OCI-LY7 (cell line): ENCODE measurements at regions not wholly inside any gene's neighbourhood (a gene's known extent, or its start where the extent isn't known, plus 50 kb on each side); places are given as distances from the start of the nearest gene placed in this dataset.

Source experiments
- CTCF ChIP-seq: fragments of 200-600 bp; sonication (generic); conservative IDR thresholded peaks from 2 replicates; pipeline ENCODE4 v1.5.1; 2014; ENCODE audit warnings: mild to moderate bottlenecking, antibody characterized with exemption, low read length, moderate library complexity, mixed read lengths
- EZH2phosphoT487 ChIP-seq: fragments of 200-600 bp; sonication (generic); IDR thresholded peaks from 2 replicates; pipeline ENCODE4 v1.6.1; 2018; ENCODE audit warnings: low read depth, borderline replicate concordance, mild to moderate bottlenecking, mixed run types, antibody characterized with exemption, low read length, moderate library complexity, mixed read lengths

- TF ChIP-seq CTCF: no peak
- TF ChIP-seq EZH2phosphoT487: no peak
These were observed 158.8 kb downstream of the TMTC3 start for GRCh38 chr12:88300931-88301330.
